Adrenal gland (tissue), 9 donors: ENCODE measurements at regions not wholly inside any gene's neighbourhood (a gene's known extent, or its start where the extent isn't known, plus 50 kb on each side); places are given as distances from the start of the nearest gene placed in this dataset.

Experiments used
- DNase-seq, 7 donors: peaks; one replicate each; pipeline ENCODE4 v3.0.0-alpha.2; 2019 to 2020
- H3K27ac ChIP-seq, 5 donors: fragments of 200-600 bp; sonication (generic) in 4 of 5; 1 replicate in 3 of 5; 2 replicates in 2 of 5; pipeline versions ENCODE4 v1.5.1 to v1.8.0; 2016 to 2020; ENCODE audit warnings: mild to moderate bottlenecking in 1 of 5
- H3K27me3 ChIP-seq: fragments of 200-600 bp; 2 replicates; pipeline ENCODE4 v1.8.0; 2021
- H3K36me3 ChIP-seq, 2 donors: fragments of 200-600 bp; replicated peaks in 1 of 2; 1 replicate in 1 of 2; 2 replicates in 1 of 2; pipeline versions ENCODE4 v1.5.1 to v1.8.0; 2018 to 2022
- H3K4me1 ChIP-seq, 2 donors: fragments of 200-600 bp; replicated peaks in 1 of 2; 1 replicate in 1 of 2; 2 replicates in 1 of 2; pipeline versions ENCODE4 v1.5.1 to v1.8.0; 2018 to 2021
- H3K4me3 ChIP-seq, 4 donors: fragments of 200-600 bp; sonication (generic) in 3 of 4; one replicate each; pipeline ENCODE4 v1.5.1; 2016 to 2018
- H3K9me3 ChIP-seq, 3 donors: fragments of 200-600 bp; sonication (generic) in 1 of 3; replicated peaks in 1 of 3; 1 replicate in 2 of 3; 2 replicates in 1 of 3; pipeline versions ENCODE4 v1.5.1 to v1.8.0; 2016 to 2021
- POLR2A ChIP-seq, 2 donors: fragments of 450-650 bp; IDR thresholded peaks; one replicate each; pipeline ENCODE4 v1.6.1; 2017; ENCODE audit warnings: antibody characterized with exemption in 2 of 2, mild to moderate bottlenecking in 2 of 2, moderate library complexity in 1 of 2
- WGBS, 4 donors: extraction: QIAGEN DNeasy Blood & Tissue Kit in 2 of 4; methylation state at CpG; one replicate each; pipeline versions ENCODE4 v1.1.5 to v1.1.7; 2013 to 2017; 5-methylcytosine and 5-hydroxymethylcytosine counted together
- intact Hi-C, 2 donors: fragments of 100-400 bp; cut with DNase I; formaldehyde crosslinking; loops; one replicate each; pipeline versions ENCODE4 v1.14.1 to v1.15.0; 2022 to 2023
- TF ChIP-seq, protein P1 (sequence below), 6 experiments: fragments of 450-650 bp in 4 of 6; fragments of 200-600 bp in 2 of 6; sonication (generic) in 1 of 6; IDR thresholded peaks; 1 replicate in 5 of 6; 2 replicates in 1 of 6; pipeline versions ENCODE4 v1.5.1 to v1.8.0; 2016 to 2021; ENCODE audit warnings: antibody characterized with exemption in 6 of 6, mild to moderate bottlenecking in 2 of 6, moderate library complexity in 1 of 6
- donor health status: healthy with polysubstance abuse.
- donor health status: Bipolar disorder and iron deficiency.
- donor health status: DM: yes; HTN: yes; CAD: no.
- donor health status: DM: no; HTN: no; CAD: no.
- donor health status: DM: no; HTN: no; CAD: no.

DNA sequence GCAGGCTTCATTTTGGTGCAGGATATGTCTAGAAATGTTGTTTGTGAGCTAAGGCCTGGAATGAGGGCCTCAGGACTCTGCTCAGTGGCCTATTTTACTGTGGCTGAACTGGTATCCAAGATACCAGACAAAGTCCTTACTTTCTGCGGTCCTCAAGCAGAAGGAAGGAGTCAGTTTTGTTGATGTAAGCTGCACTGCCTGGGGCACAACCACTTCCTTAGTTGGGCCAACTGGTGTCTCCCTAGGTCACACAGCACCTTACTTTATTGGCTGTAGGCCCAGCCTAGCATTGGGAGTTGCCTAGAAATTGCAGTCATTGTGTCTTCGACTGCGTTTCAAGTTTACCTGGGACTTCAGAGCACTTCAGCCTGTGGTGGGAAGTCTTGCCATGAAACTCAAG lies 1322.7 kb downstream of the AMY1C start:
- intact Hi-C loops = no loop called here
- Histone ChIP-seq H3K4me3 (no peak overlapping the region), H3K27ac (no peak overlapping the region), H3K27me3 (no peaks in the 10 kb centered on the region), H3K9me3 (no peaks in the 10 kb centered on the region), H3K4me1 (no peaks in the 10 kb centered on the region), H3K36me3 (no peaks in the 10 kb centered on the region)
- 91 to 96% (median 93%) methylated on average over 2 to 3 of the region's 3 CpGs for WGBS, 4 donors
- TF ChIP-seq, protein P1, sequence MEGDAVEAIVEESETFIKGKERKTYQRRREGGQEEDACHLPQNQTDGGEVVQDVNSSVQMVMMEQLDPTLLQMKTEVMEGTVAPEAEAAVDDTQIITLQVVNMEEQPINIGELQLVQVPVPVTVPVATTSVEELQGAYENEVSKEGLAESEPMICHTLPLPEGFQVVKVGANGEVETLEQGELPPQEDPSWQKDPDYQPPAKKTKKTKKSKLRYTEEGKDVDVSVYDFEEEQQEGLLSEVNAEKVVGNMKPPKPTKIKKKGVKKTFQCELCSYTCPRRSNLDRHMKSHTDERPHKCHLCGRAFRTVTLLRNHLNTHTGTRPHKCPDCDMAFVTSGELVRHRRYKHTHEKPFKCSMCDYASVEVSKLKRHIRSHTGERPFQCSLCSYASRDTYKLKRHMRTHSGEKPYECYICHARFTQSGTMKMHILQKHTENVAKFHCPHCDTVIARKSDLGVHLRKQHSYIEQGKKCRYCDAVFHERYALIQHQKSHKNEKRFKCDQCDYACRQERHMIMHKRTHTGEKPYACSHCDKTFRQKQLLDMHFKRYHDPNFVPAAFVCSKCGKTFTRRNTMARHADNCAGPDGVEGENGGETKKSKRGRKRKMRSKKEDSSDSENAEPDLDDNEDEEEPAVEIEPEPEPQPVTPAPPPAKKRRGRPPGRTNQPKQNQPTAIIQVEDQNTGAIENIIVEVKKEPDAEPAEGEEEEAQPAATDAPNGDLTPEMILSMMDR (IDR thresholded peaks at IDR 0.05) = no peak
- no peak for TF ChIP-seq POLR2A (IDR thresholded peaks at IDR 0.05)
- no peak for DNase-seq

DNA sequence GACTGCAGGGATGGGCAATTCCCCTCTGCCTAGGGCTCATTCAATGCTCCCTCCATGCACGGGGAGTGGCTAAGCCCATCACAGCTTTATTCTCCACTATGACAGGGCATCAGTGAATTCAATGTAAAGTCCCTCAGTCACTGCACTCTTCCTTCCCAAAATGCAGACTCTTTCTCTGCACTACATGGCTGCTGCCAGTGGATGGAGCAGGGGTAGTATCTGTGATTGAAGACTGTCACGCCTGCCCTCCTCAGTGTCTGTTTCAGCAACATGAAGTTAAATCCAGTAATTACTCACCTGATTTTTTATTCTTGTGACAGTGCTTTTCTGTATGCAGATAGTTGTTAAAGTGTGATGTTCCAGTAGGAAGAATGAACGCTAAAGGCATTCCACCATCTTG lies 1323.2 kb downstream of the AMY1C start:
- no peaks in the 10 kb centered on the region for H3K27me3 ChIP-seq
- no peaks in the 10 kb centered on the region for H3K9me3 ChIP-seq
- 53 to 84% (median 71%) methylated on average over 2 to 3 of the region's 3 CpGs for WGBS, 4 donors
- no peak overlapping the region for H3K27ac ChIP-seq
- no peak for TF ChIP-seq POLR2A (IDR thresholded peaks at IDR 0.05)
- TF ChIP-seq, protein P1 (IDR thresholded peaks at IDR 0.05) = no peak
- H3K4me1 ChIP-seq = no peaks in the 10 kb centered on the region
- intact Hi-C loops = no loop called here
- H3K36me3 ChIP-seq = no peaks in the 10 kb centered on the region
- DNase-seq = no peak
- no peak overlapping the region for H3K4me3 ChIP-seq

DNA sequence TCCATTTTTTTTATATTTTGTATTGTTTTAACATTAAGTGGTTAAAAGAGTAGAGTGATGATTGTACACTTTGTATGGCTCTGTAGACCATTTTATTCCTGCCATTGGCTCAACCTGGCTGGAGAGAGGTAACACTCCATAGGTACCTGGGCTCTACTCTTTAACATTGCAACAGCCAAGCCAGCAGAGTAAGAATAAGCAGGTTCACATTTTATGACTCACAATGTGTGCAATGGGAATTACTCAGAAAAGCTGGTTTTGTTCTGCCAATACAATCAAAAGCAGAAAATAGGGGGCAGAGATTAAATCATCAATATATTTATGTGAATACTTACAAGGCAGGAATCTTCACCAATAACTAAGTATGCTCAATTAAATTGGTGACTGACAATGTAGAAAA lies 1324.0 kb downstream of the AMY1C start:
- H3K4me1 ChIP-seq = no peaks in the 10 kb centered on the region

DNA sequence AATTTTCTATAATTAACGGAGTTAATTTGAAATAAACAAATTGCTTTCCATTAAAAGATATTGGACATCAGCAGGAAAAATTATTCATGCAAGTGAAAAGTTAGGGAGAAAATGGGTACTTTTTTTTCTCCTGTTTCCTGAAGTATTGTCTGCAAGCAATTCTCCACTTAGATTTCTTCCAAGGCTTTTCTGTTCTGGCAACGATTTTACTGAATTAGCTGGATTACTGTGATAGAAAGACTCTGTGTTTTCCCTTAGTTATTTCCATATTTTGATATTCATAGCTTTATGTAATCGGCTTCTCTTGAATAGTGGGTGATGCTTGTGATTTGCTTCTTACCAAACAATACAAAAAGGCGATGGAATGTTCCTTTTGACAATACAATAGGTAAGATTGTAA lies 1333.9 kb downstream of the AMY1C start:
- WGBS, 4 donors = 73 to 85% (median 79%) methylated on average over 4 of the region's 4 CpGs
- H3K4me1 ChIP-seq = no peaks in the 10 kb centered on the region
- TF ChIP-seq, protein P1 (IDR thresholded peaks at IDR 0.05) = no peak
- no peak for TF ChIP-seq POLR2A (IDR thresholded peaks at IDR 0.05)
- no peak overlapping the region for H3K4me3 ChIP-seq
- H3K36me3 ChIP-seq = no peaks in the 10 kb centered on the region
- no peaks in the 10 kb centered on the region for H3K27me3 ChIP-seq
- H3K9me3 ChIP-seq = no peaks in the 10 kb centered on the region
- H3K27ac ChIP-seq = no peak overlapping the region
- DNase-seq = no peak
- intact Hi-C loops = no loop called here

More for the DNA sequence above, 1324.0 kb downstream of the AMY1C start:
- intact Hi-C loops = no loop called here
- H3K27ac ChIP-seq = no peak overlapping the region
- H3K9me3 ChIP-seq = no peaks in the 10 kb centered on the region
- no peaks in the 10 kb centered on the region for H3K36me3 ChIP-seq
- H3K4me3 ChIP-seq = no peak overlapping the region
- no peak for DNase-seq
- no peaks in the 10 kb centered on the region for H3K27me3 ChIP-seq
- TF ChIP-seq POLR2A (IDR thresholded peaks at IDR 0.05) = no peak
- TF ChIP-seq, protein P1 (IDR thresholded peaks at IDR 0.05) = no peak
